H1 (cell line): ENCODE measurements at regions not wholly inside any gene's neighbourhood (a gene's known extent, or its start where the extent isn't known, plus 50 kb on each side); places are given as distances from the start of the nearest gene placed in this dataset.

Experiments used
- CTCF ChIA-PET: fragments of 300-600 bp; sonication (Branson Sonifier 250); formaldehyde crosslinking; loops from one replicate; lab custom pipeline; 2021; ENCODE audit not compliant: partially characterized antibody; lab: Charles Lee
- POLR2A ChIA-PET: fragments of 300-600 bp; sonication (Branson Sonifier 250); formaldehyde crosslinking; loops from one replicate; lab custom pipeline; 2021; ENCODE audit warnings: inconsistent platforms; ENCODE audit not compliant: partially characterized antibody; lab: Charles Lee
- DNase-seq, 2 experiments: peaks; one replicate each; pipeline versions ENCODE4 v3.0.0 to v3.0.0-alpha.2; 2010 to 2022; ENCODE audit warnings: low spot score in 2 of 2, low read depth in 1 of 2, mixed read lengths in 1 of 2
- FAIRE-seq: peaks from 2 replicates; lab custom pipeline; 2011; peaks lifted over from hg19 to GRCh38; lab: Jason Lieb, UNC
- H2AFZ ChIP-seq: 2 replicates; pipeline ENCODE4 v1.8.1; 2012; ENCODE audit warnings: low read length, inconsistent platforms
- H2AK5ac ChIP-seq: 2 replicates; pipeline ENCODE4 v1.6.1; 2013; ENCODE audit warnings: low read depth, low read length
- H2BK120ac ChIP-seq: replicated peaks from 2 replicates; pipeline ENCODE3; 2013; ENCODE audit warnings: low read depth, low read length, inconsistent platforms
- H2BK12ac ChIP-seq: 2 replicates; pipeline ENCODE4 v1.6.1; 2013; ENCODE audit warnings: low read depth, low read length
- H2BK15ac ChIP-seq: 2 replicates; pipeline ENCODE4 v1.6.1; 2013; ENCODE audit warnings: low read length
- H2BK20ac ChIP-seq: 2 replicates; pipeline ENCODE4 v1.6.1; 2013; ENCODE audit warnings: low read length
- H2BK5ac ChIP-seq: 2 replicates; pipeline ENCODE4 v1.6.1; 2013; ENCODE audit warnings: low read depth, low read length
- H3K14ac ChIP-seq: 2 replicates; pipeline ENCODE4 v1.6.1; 2013; ENCODE audit warnings: inconsistent platforms; ENCODE audit not compliant: insufficient read length
- H3K18ac ChIP-seq: 2 replicates; pipeline ENCODE4 v1.6.1; 2013; ENCODE audit warnings: low read length; ENCODE audit errors: extremely low read depth
- H3K23ac ChIP-seq: 2 replicates; pipeline ENCODE4 v1.6.1; 2013; ENCODE audit warnings: inconsistent platforms; ENCODE audit not compliant: insufficient read length
- H3K23me2 ChIP-seq: 2 replicates; pipeline ENCODE4 v1.6.1; 2013; ENCODE audit warnings: low read depth, low read length
- H3K27ac ChIP-seq: 2 replicates; pipeline ENCODE4 v1.6.1; 2011; ENCODE audit warnings: low read depth, low read length, inconsistent platforms
- H3K27me3 ChIP-seq, 4 experiments: replicated peaks in 1 of 4; 1 replicate in 1 of 4; 2 replicates in 3 of 4; pipeline versions ENCODE4 v1.6.1 to v1.8.1; 2011 to 2013; ENCODE audit warnings: low read length in 3 of 4, mild to moderate bottlenecking in 3 of 4, inconsistent platforms in 2 of 4, mixed read lengths in 2 of 4, moderate library complexity in 1 of 4; ENCODE audit not compliant: control insufficient read depth in 3 of 4, insufficient read depth in 3 of 4; ENCODE audit errors: extremely low read depth in 1 of 4
- H3K36me3 ChIP-seq, 4 experiments: 2 replicates each; pipeline versions ENCODE4 v1.6.1 to v1.8.1; 2011 to 2013; ENCODE audit warnings: mild to moderate bottlenecking in 4 of 4, low read length in 3 of 4, moderate library complexity in 2 of 4, control low read depth in 1 of 4, inconsistent platforms in 1 of 4; ENCODE audit not compliant: insufficient read depth in 4 of 4, control insufficient read depth in 2 of 4
- H3K4ac ChIP-seq: replicated peaks from 2 replicates; pipeline ENCODE3; 2013; ENCODE audit warnings: low read length, low read depth, mixed read lengths, inconsistent platforms; ENCODE audit not compliant: insufficient read length
- H3K4me1 ChIP-seq, 4 experiments: replicated peaks in 1 of 4; 1 replicate in 1 of 4; 2 replicates in 3 of 4; pipeline versions ENCODE4 v1.6.1 to v1.8.1; 2011 to 2013; ENCODE audit warnings: low read length in 3 of 4, inconsistent platforms in 2 of 4, mixed read lengths in 1 of 4; ENCODE audit not compliant: insufficient read depth in 4 of 4, control insufficient read depth in 3 of 4
- H3K4me2 ChIP-seq, 2 experiments: 2 replicates each; pipeline versions ENCODE4 v1.6.1 to v1.8.1; 2011 to 2013; ENCODE audit warnings: low read depth in 2 of 2, low read length in 2 of 2, control low read depth in 1 of 2, inconsistent platforms in 1 of 2, mild to moderate bottlenecking in 1 of 2; ENCODE audit not compliant: insufficient read depth in 1 of 2
- H3K4me3 ChIP-seq, 4 experiments: fragments of 200-600, 300-600 bp in 1 of 4; sonication (generic), shearing (Covaris generic), sonication (Bioruptor Twin) in 1 of 4; 2 replicates each; pipeline versions ENCODE4 v1.5.1 to v1.8.1; 2011 to 2016; ENCODE audit warnings: low read length in 4 of 4, low read depth in 3 of 4, control low read depth in 2 of 4, inconsistent platforms in 2 of 4, mild to moderate bottlenecking in 2 of 4, mixed read lengths in 1 of 4, moderate library complexity in 1 of 4; ENCODE audit not compliant: insufficient read depth in 2 of 4; ENCODE audit errors: extremely low read depth in 1 of 4
- H3K56ac ChIP-seq: replicated peaks from 2 replicates; pipeline ENCODE3; 2013; ENCODE audit warnings: low read depth, mild to moderate bottlenecking, mixed read lengths, low read length, inconsistent platforms; ENCODE audit not compliant: insufficient read length
- H3K79me1 ChIP-seq: 2 replicates; pipeline ENCODE4 v1.6.1; 2013; ENCODE audit warnings: low read depth, low read length, control low read depth
- H3K79me2 ChIP-seq, 2 experiments: 2 replicates each; pipeline versions ENCODE4 v1.6.1 to v1.8.1; 2012 to 2013; ENCODE audit warnings: low read length in 2 of 2, mild to moderate bottlenecking in 2 of 2, inconsistent platforms in 1 of 2; ENCODE audit not compliant: insufficient read depth in 2 of 2, control insufficient read depth in 1 of 2
- H3K9ac ChIP-seq, 4 experiments: replicated peaks in 1 of 4; 1 replicate in 1 of 4; 2 replicates in 3 of 4; pipeline versions ENCODE4 v1.6.1 to v1.8.1; 2011 to 2013; ENCODE audit warnings: low read depth in 3 of 4, low read length in 3 of 4, control low read depth in 2 of 4, mild to moderate bottlenecking in 2 of 4, moderate library complexity in 2 of 4, inconsistent platforms in 1 of 4; ENCODE audit errors: extremely low read depth in 1 of 4
- H3K9me3 ChIP-seq, 2 experiments: 2 replicates each; pipeline versions ENCODE4 v1.6.1 to v1.8.1; 2012 to 2013; ENCODE audit warnings: mild to moderate bottlenecking in 2 of 2, moderate library complexity in 2 of 2, control low read depth in 1 of 2, inconsistent platforms in 1 of 2, low read depth in 1 of 2, low read length in 1 of 2, mixed read lengths in 1 of 2; ENCODE audit not compliant: insufficient read depth in 2 of 2
- H4K20me1 ChIP-seq, 2 experiments: replicated peaks in 1 of 2; 2 replicates each; pipeline versions ENCODE3 to v1.8.1; 2011 to 2013; ENCODE audit warnings: inconsistent platforms in 2 of 2, low read length in 2 of 2, mild to moderate bottlenecking in 1 of 2; ENCODE audit not compliant: insufficient read depth in 2 of 2, control insufficient read depth in 1 of 2
- H4K5ac ChIP-seq: 2 replicates; pipeline ENCODE4 v1.6.1; 2013; ENCODE audit warnings: low read length, low read depth, mixed read lengths, inconsistent platforms; ENCODE audit not compliant: insufficient read length
- H4K8ac ChIP-seq: 2 replicates; pipeline ENCODE4 v1.8.0; 2013; ENCODE audit warnings: mild to moderate bottlenecking, moderate library complexity, low read length, inconsistent platforms; ENCODE audit not compliant: insufficient read depth; ENCODE audit errors: extremely low read depth
- H4K91ac ChIP-seq: replicated peaks from 2 replicates; pipeline ENCODE3; 2013; ENCODE audit warnings: low read length, mixed read lengths, inconsistent platforms; ENCODE audit not compliant: insufficient read length
- GTF2F1 ChIP-seq: IDR thresholded peaks from 2 replicates; pipeline ENCODE4 v1.6.1; 2012; ENCODE audit warnings: low read depth, low read length, improper control_type of control experiment, borderline replicate concordance
- KDM1A ChIP-seq: fragments of 200-600, 300-600 bp; sonication (generic); IDR thresholded peaks from 2 replicates; pipeline ENCODE4 v1.7.1; 2016; ENCODE audit warnings: mild to moderate bottlenecking, low read length, borderline replicate concordance
- NANOG ChIP-seq: IDR thresholded peaks from 2 replicates; pipeline ENCODE4 v1.6.1; 2011; ENCODE audit warnings: low read length, low read depth, mild to moderate bottlenecking, inconsistent platforms; ENCODE audit not compliant: insufficient read depth, poor library complexity, severe bottlenecking
- SIX5 ChIP-seq: IDR thresholded peaks from 2 replicates; pipeline ENCODE4 v1.6.1; 2011; ENCODE audit warnings: mild to moderate bottlenecking, low read depth, low read length
- TEAD4 ChIP-seq: IDR thresholded peaks from 2 replicates; pipeline ENCODE4 v1.6.1; 2012; ENCODE audit warnings: low read depth, low read length, inconsistent platforms, mixed read lengths
- WGBS, 2 experiments: shearing (Covaris generic) in 1 of 2; methylation state at CpG; one replicate each; pipeline versions ENCODE4 v1.1.6 to v1.1.7; 2013 to 2015; ENCODE audit warnings: low lambda C conversion rate in 2 of 2, mixed read lengths in 2 of 2, inconsistent platforms in 1 of 2, low coverage in 1 of 2, missing lambda C conversion rate in 1 of 2; ENCODE audit not compliant: insufficient replicate concordance in 2 of 2, insufficient coverage in 1 of 2, insufficient read length in 1 of 2; ENCODE audit errors: extremely low coverage in 1 of 2, missing lambda C conversion rate in 1 of 2; 5-methylcytosine and 5-hydroxymethylcytosine counted together

GRCh38 chr17:63096426-63096825, 130.4 kb downstream of the TANC2 start:
- POLR2A ChIA-PET, result no interaction called here
- peaks cover 0 to 2% of the 10 kb centered on the region in 2 experiments for H4K20me1 ChIP-seq
- FAIRE-seq, result no peak

More at GRCh38 chr17:63096426-63096825, 130.4 kb downstream of the TANC2 start:
- no peak for TF ChIP-seq TEAD4
- no peak for TF ChIP-seq NANOG
- no peak for TF ChIP-seq GTF2F1
- no peak for TF ChIP-seq KDM1A
- no peak for TF ChIP-seq SIX5
- H2BK12ac ChIP-seq, result no peak overlapping the region
- no peaks in the 10 kb centered on the region for H3K9me3 ChIP-seq
- H2BK15ac ChIP-seq, result no peak overlapping the region
- H3K14ac ChIP-seq, result no peak overlapping the region
- H3K18ac ChIP-seq, result no peak overlapping the region
- no peak overlapping the region for H3K23ac ChIP-seq
- H3K79me2 ChIP-seq, result no peaks in the 10 kb centered on the region
- no peak overlapping the region for H4K8ac ChIP-seq
- no peak overlapping the region for H3K27ac ChIP-seq
- no peak overlapping the region for H2BK5ac ChIP-seq
- 90% methylated on average over 5 of the region's 5 CpGs; no CpG with 5 or more reads in 1 of the 2 experiments for WGBS, 2 experiments
- no peaks in the 10 kb centered on the region for H3K4me1 ChIP-seq
- H3K36me3 ChIP-seq, result no peaks in the 10 kb centered on the region
- H2AK5ac ChIP-seq, result no peak overlapping the region
- H2BK120ac ChIP-seq, result no peak overlapping the region
- H4K5ac ChIP-seq, result no peak overlapping the region
- no peak overlapping the region for H2BK20ac ChIP-seq
- DNase-seq, result no peak
- H3K4me3 ChIP-seq, result no peak overlapping the region
- H3K56ac ChIP-seq, result no peak overlapping the region
- H3K4me2 ChIP-seq, result no peak overlapping the region
- no peaks in the 10 kb centered on the region for H3K27me3 ChIP-seq
- CTCF ChIA-PET, result interaction anchor here (0.6 to 1.2 kb wide), 2 partner anchors 89 to 311 kb away, joined by 3 read pairs; no protein-coding TSS in a partner anchor
- no peak overlapping the region for H3K9ac ChIP-seq
- H4K91ac ChIP-seq, result no peak overlapping the region
- no peaks in the 10 kb centered on the region for H3K79me1 ChIP-seq
- no peak overlapping the region for H2AFZ ChIP-seq
- H3K23me2 ChIP-seq, result no peaks in the 10 kb centered on the region
- no peak overlapping the region for H3K4ac ChIP-seq
